ENCODE measurements at regions not wholly inside any gene's neighbourhood (a gene's known extent, or its start where the extent isn't known, plus 50 kb on each side); places are given as distances from the start of the nearest gene placed in this dataset.

GRCh38 chr12:17079251-17079909 is 473.4 kb upstream of the LMO3 start:
- no peak for TF ChIP-seq TCF7L2 (IDR thresholded peaks at IDR 0.05; ENCODE audit: low read depth, low read length)
- TF ChIP-seq, protein P1, sequence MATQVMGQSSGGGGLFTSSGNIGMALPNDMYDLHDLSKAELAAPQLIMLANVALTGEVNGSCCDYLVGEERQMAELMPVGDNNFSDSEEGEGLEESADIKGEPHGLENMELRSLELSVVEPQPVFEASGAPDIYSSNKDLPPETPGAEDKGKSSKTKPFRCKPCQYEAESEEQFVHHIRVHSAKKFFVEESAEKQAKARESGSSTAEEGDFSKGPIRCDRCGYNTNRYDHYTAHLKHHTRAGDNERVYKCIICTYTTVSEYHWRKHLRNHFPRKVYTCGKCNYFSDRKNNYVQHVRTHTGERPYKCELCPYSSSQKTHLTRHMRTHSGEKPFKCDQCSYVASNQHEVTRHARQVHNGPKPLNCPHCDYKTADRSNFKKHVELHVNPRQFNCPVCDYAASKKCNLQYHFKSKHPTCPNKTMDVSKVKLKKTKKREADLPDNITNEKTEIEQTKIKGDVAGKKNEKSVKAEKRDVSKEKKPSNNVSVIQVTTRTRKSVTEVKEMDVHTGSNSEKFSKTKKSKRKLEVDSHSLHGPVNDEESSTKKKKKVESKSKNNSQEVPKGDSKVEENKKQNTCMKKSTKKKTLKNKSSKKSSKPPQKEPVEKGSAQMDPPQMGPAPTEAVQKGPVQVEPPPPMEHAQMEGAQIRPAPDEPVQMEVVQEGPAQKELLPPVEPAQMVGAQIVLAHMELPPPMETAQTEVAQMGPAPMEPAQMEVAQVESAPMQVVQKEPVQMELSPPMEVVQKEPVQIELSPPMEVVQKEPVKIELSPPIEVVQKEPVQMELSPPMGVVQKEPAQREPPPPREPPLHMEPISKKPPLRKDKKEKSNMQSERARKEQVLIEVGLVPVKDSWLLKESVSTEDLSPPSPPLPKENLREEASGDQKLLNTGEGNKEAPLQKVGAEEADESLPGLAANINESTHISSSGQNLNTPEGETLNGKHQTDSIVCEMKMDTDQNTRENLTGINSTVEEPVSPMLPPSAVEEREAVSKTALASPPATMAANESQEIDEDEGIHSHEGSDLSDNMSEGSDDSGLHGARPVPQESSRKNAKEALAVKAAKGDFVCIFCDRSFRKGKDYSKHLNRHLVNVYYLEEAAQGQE (IDR thresholded peaks at IDR 0.05; ENCODE audit: insufficient read depth in 1 of 2, low read depth in 2 of 2, low read length in 1 of 2): no peak
- TF ChIP-seq POLR2AphosphoS5 (IDR thresholded peaks at IDR 0.05; ENCODE audit: low read depth, low read length): no peak
- TF ChIP-seq CTCF (IDR thresholded peaks at IDR 0.05): no peak; the same call in 1 of the 2 replicates
- no peak for TF ChIP-seq SIN3A (IDR thresholded peaks at IDR 0.05; ENCODE audit: borderline replicate concordance, insufficient read depth, low read depth, low read length)
- POLR2A ChIA-PET: no interaction called here
- BruUV-seq (replicated peaks): no TSS peak
- ATAC-seq (no peak), DNase-seq (ENCODE audit: low read depth, low spot score) (no peak)
- H3K27me3 ChIP-seq (ENCODE audit: control insufficient read depth, insufficient read depth, low read length): no peaks in the 10 kb centered on the region
- CTCF ChIA-PET: no interaction called here
- H3K4me3 ChIP-seq (ENCODE audit: low read depth in 2 of 2, low read length in 2 of 2): no peak overlapping the region
- no peaks in the 10 kb centered on the region for H3K36me3 ChIP-seq (ENCODE audit: control insufficient read depth, insufficient read depth, low read length)
- in situ Hi-C loops (cut with HindIII; ENCODE audit: low pct_unique_long_range_greater_than_20kb, low sequenced_read_pairs) (no loop called here), intact Hi-C loops (cut with micrococcal nuclease; ENCODE audit: unreplicated experiment) (no loop called here)
- no peaks in the 10 kb centered on the region for H3K4me1 ChIP-seq (ENCODE audit: control insufficient read depth, insufficient read depth, low read length)
- H3K27ac ChIP-seq (ENCODE audit: low read length): no peak overlapping the region
- H3K9me3 ChIP-seq (ENCODE audit: control insufficient read depth, insufficient read depth, low read depth, low read length): no peaks in the 10 kb centered on the region

DNA sequence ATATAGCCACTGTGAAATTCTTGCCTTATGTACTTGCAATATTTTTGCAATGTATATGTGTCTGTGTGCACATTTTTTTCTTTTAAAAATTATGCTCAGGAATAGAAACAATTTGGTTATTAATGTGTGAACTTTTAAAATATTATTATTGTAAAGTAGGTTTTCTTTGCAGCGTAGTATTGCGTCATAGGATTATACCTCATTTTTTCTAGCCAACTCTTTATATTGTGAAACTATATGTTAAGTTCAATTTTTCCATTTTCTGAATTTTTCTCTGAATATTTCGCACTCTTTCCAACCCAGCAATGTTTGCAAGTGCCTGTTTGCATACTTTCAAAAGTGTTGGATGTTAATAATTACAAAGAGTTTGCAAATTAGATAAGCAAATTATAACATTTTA is 471.6 kb upstream of the LMO3 start:
- H3K27me3 ChIP-seq (ENCODE audit: control insufficient read depth, insufficient read depth, low read length): no peaks in the 10 kb centered on the region
- TF ChIP-seq SIN3A (IDR thresholded peaks at IDR 0.05; ENCODE audit: borderline replicate concordance, insufficient read depth, low read depth, low read length) (no peak), POLR2AphosphoS5 (IDR thresholded peaks at IDR 0.05; ENCODE audit: low read depth, low read length) (no peak), TCF7L2 (IDR thresholded peaks at IDR 0.05; ENCODE audit: low read depth, low read length) (no peak), CTCF (IDR thresholded peaks at IDR 0.05) (no peak)
- TF ChIP-seq, protein P1 (IDR thresholded peaks at IDR 0.05; ENCODE audit: insufficient read depth in 1 of 2, low read depth in 2 of 2, low read length in 1 of 2): no peak
- ChIA-PET POLR2A (no interaction called here), CTCF (no interaction called here)
- H3K27ac ChIP-seq (ENCODE audit: low read length): no peak overlapping the region
- no peak for ATAC-seq
- BruUV-seq (replicated peaks): no TSS peak
- no peak overlapping the region for H3K4me3 ChIP-seq (ENCODE audit: low read depth in 2 of 2, low read length in 2 of 2)
- H3K9me3 ChIP-seq (ENCODE audit: control insufficient read depth, insufficient read depth, low read depth, low read length): no peaks in the 10 kb centered on the region
- no peak for DNase-seq (ENCODE audit: low read depth, low spot score)
- no peaks in the 10 kb centered on the region for H3K4me1 ChIP-seq (ENCODE audit: control insufficient read depth, insufficient read depth, low read length)
- intact Hi-C loops (cut with micrococcal nuclease; ENCODE audit: unreplicated experiment) (no loop called here), in situ Hi-C loops (cut with HindIII; ENCODE audit: low pct_unique_long_range_greater_than_20kb, low sequenced_read_pairs) (no loop called here)
- no peaks in the 10 kb centered on the region for H3K36me3 ChIP-seq (ENCODE audit: control insufficient read depth, insufficient read depth, low read length)

All from Panc1 (cell line).